IMR-90 (cell line): ENCODE measurements at regions not wholly inside any gene's neighbourhood (a gene's known extent, or its start where the extent isn't known, plus 50 kb on each side); places are given as distances from the start of the nearest gene placed in this dataset.

Experiments
- ATAC-seq: fragments of 200-7000 bp; cut with Tn5 transposase; 2 replicates; pipeline ENCODE4 v1.9.1; 2020; ENCODE audit warnings: low read depth, mild to moderate bottlenecking, moderate library complexity
- BruUV-seq: library from RNA; stranded (reverse); fragments of 400-500 nt; replicated peaks from 2 replicates; lab custom pipeline; 2021; lab: Mats Ljungman, UMichigan
- CTCF ChIA-PET: fragments of 300-600 bp; formaldehyde crosslinking; extraction: SDS; loops from one replicate; lab custom pipeline; 2021; ENCODE audit warnings: antibody characterized with exemption; lab: Yijun Ruan, JAX
- POLR2A ChIA-PET: fragments of 300-600 bp; sonication (Branson Sonifier 250); formaldehyde crosslinking; loops from one replicate; lab custom pipeline; 2022; ENCODE audit warnings: antibody characterized with exemption; ENCODE audit not compliant: unreplicated experiment; lab: Charles Lee
- DNase-seq: peaks from one replicate; pipeline ENCODE4 v3.0.0; 2013
- H2AFZ ChIP-seq: replicated peaks from 2 replicates; pipeline ENCODE3; 2013; ENCODE audit warnings: low read length, mild to moderate bottlenecking; ENCODE audit not compliant: poor library complexity
- H2AK5ac ChIP-seq: 2 replicates; pipeline ENCODE4 v1.6.1; 2013; ENCODE audit warnings: low read depth, low read length, inconsistent platforms
- H2AK9ac ChIP-seq: replicated peaks from 2 replicates; pipeline ENCODE3; 2013; ENCODE audit warnings: mild to moderate bottlenecking, low read depth, low read length, moderate library complexity; ENCODE audit not compliant: poor library complexity
- H2BK120ac ChIP-seq: 2 replicates; pipeline ENCODE4 v1.6.1; 2013; ENCODE audit warnings: low read depth, low read length, inconsistent platforms
- H2BK15ac ChIP-seq: 3 replicates; pipeline ENCODE4 v1.6.1; 2013; ENCODE audit warnings: low read depth, low read length, inconsistent platforms
- H2BK20ac ChIP-seq: 2 replicates; pipeline ENCODE4 v1.6.1; 2013; ENCODE audit warnings: low read depth, mild to moderate bottlenecking, inconsistent platforms, low read length, moderate library complexity
- H2BK5ac ChIP-seq: 2 replicates; pipeline ENCODE4 v1.6.1; 2013; ENCODE audit warnings: mild to moderate bottlenecking, low read depth, low read length, inconsistent platforms; ENCODE audit not compliant: poor library complexity, severe bottlenecking
- H3K14ac ChIP-seq: replicated peaks from 2 replicates; pipeline ENCODE4 v1.6.1; 2013; ENCODE audit warnings: low read depth, low read length, inconsistent platforms
- H3K18ac ChIP-seq: 2 replicates; pipeline ENCODE4 v1.6.1; 2013; ENCODE audit warnings: low read depth, low read length, control low read depth
- H3K23ac ChIP-seq: 2 replicates; pipeline ENCODE4 v1.6.1; 2013; ENCODE audit warnings: low read depth, low read length, inconsistent platforms
- H3K27ac ChIP-seq: 2 replicates; pipeline ENCODE4 v1.5.1; 2013; ENCODE audit warnings: mild to moderate bottlenecking, control low read depth, low read length; ENCODE audit not compliant: insufficient read depth
- H3K27me3 ChIP-seq: 2 replicates; pipeline ENCODE4 v1.6.1; 2013; ENCODE audit warnings: low read length; ENCODE audit not compliant: control insufficient read depth, insufficient read depth
- H3K36me3 ChIP-seq: 2 replicates; pipeline ENCODE4 v1.6.1; 2013; ENCODE audit warnings: low read length, mixed read lengths; ENCODE audit not compliant: control insufficient read depth, insufficient read depth
- H3K4ac ChIP-seq: 2 replicates; pipeline ENCODE4 v1.6.1; 2013; ENCODE audit warnings: low read depth, low read length, inconsistent platforms
- H3K4me1 ChIP-seq: 2 replicates; pipeline ENCODE4 v1.6.1; 2013; ENCODE audit warnings: low read length, mixed read lengths; ENCODE audit not compliant: control insufficient read depth, insufficient read depth
- H3K4me2 ChIP-seq: 2 replicates; pipeline ENCODE4 v1.6.1; 2013; ENCODE audit warnings: low read depth, mild to moderate bottlenecking, control low read depth, low read length, moderate library complexity
- H3K4me3 ChIP-seq: 2 replicates; pipeline ENCODE4 v1.5.1; 2013; ENCODE audit warnings: low read depth, mild to moderate bottlenecking, control low read depth, low read length, moderate library complexity; ENCODE audit not compliant: insufficient read depth
- H3K56ac ChIP-seq: 2 replicates; pipeline ENCODE4 v1.6.1; 2013; ENCODE audit warnings: low read length, inconsistent platforms; ENCODE audit not compliant: insufficient read depth; ENCODE audit errors: extremely low read depth
- H3K79me1 ChIP-seq, 2 experiments: 2 replicates each; pipeline ENCODE4 v1.6.1; 2013; ENCODE audit warnings: low read length in 2 of 2, inconsistent platforms in 1 of 2, low read depth in 1 of 2
- H3K9ac ChIP-seq: 2 replicates; pipeline ENCODE4 v1.6.1; 2013; ENCODE audit warnings: low read depth, low read length, control low read depth
- H3K9me1 ChIP-seq: 2 replicates; pipeline ENCODE4 v1.6.1; 2013; ENCODE audit warnings: low read length, inconsistent platforms; ENCODE audit not compliant: insufficient read depth
- H3K9me3 ChIP-seq: 2 replicates; pipeline ENCODE4 v1.6.1; 2013; ENCODE audit warnings: low read length; ENCODE audit not compliant: control insufficient read depth, insufficient read depth
- H4K20me1 ChIP-seq: 2 replicates; pipeline ENCODE4 v1.6.1; 2013; ENCODE audit warnings: low read length, inconsistent platforms; ENCODE audit not compliant: insufficient read depth
- H4K5ac ChIP-seq: 2 replicates; pipeline ENCODE4 v1.6.1; 2013; ENCODE audit warnings: mild to moderate bottlenecking, low read depth, low read length, control low read depth
- H4K8ac ChIP-seq, 2 experiments: 2 replicates each; pipeline ENCODE4 v1.6.1; 2013; ENCODE audit warnings: low read depth in 2 of 2, low read length in 2 of 2, control low read depth in 1 of 2, inconsistent platforms in 1 of 2
- H4K91ac ChIP-seq: 2 replicates; pipeline ENCODE4 v1.6.1; 2013; ENCODE audit warnings: low read depth, low read length, inconsistent platforms; ENCODE audit not compliant: insufficient read depth
- BHLHE40 ChIP-seq: fragments of 150-350 bp; IDR thresholded peaks from 2 replicates; pipeline ENCODE4 v1.6.1; 2016; ENCODE audit warnings: mild to moderate bottlenecking, low read depth, low read length
- CEBPB ChIP-seq: IDR thresholded peaks from 2 replicates; pipeline ENCODE4 v1.6.1; 2012; ENCODE audit warnings: low read depth, low read length, improper control_type of control experiment
- CHD1 ChIP-seq: IDR thresholded peaks from 2 replicates; pipeline ENCODE4 v1.6.1; 2012; ENCODE audit warnings: low read depth, low read length, improper control_type of control experiment
- CTCF ChIP-seq: conservative IDR thresholded peaks from 2 replicates; pipeline ENCODE4 v1.5.1; 2012; ENCODE audit warnings: mild to moderate bottlenecking, low read depth, low read length, improper control_type of control experiment
- ELK1 ChIP-seq: fragments of 150-350 bp; IDR thresholded peaks from 2 replicates; pipeline ENCODE4 v1.6.1; 2016; ENCODE audit warnings: low read depth, mild to moderate bottlenecking, low read length, moderate library complexity, borderline replicate concordance
- FOS ChIP-seq: fragments of 150-350 bp; IDR thresholded peaks from 2 replicates; pipeline ENCODE4 v1.6.1; 2016; ENCODE audit warnings: low read depth, low read length
- MAZ ChIP-seq: IDR thresholded peaks from 2 replicates; pipeline ENCODE4 v1.6.1; 2012; ENCODE audit warnings: low read depth, mild to moderate bottlenecking, low read length, improper control_type of control experiment, moderate library complexity, borderline replicate concordance
- MXI1 ChIP-seq: IDR thresholded peaks from 2 replicates; pipeline ENCODE4 v1.6.1; 2012; ENCODE audit warnings: low read depth, mild to moderate bottlenecking, low read length, moderate library complexity, borderline replicate concordance
- RCOR1 ChIP-seq: IDR thresholded peaks from 2 replicates; pipeline ENCODE4 v1.6.1; 2012; ENCODE audit warnings: mild to moderate bottlenecking, low read length, improper control_type of control experiment; ENCODE audit not compliant: insufficient replicate concordance
- WGBS, 2 experiments: methylation state at CpG; one replicate each; pipeline versions ENCODE4 v1.1.5 to v1.1.7; 2013; ENCODE audit warnings: missing lambda C conversion rate in 2 of 2; ENCODE audit not compliant: insufficient read length in 1 of 2; ENCODE audit errors: extremely low coverage in 2 of 2; 5-methylcytosine and 5-hydroxymethylcytosine counted together
- dilution Hi-C: fragments of 300-500 bp; cut with HindIII; formaldehyde crosslinking; loops from one replicate; pipeline ENCODE4 v1.14.3; 2018; ENCODE audit warnings: low sequenced_read_pairs; ENCODE audit not compliant: unreplicated experiment
- in situ Hi-C: fragments of 300-500 bp; cut with MboI; formaldehyde crosslinking; loops from 3 replicates; pipeline ENCODE4 v1.14.3; 2019; ENCODE audit warnings: low sequenced_read_pairs, inconsistent platforms, mixed read lengths
- intact Hi-C: fragments of 100-400 bp; cut with micrococcal nuclease; formaldehyde crosslinking; loops from 2 replicates; pipeline ENCODE4 v1.10.0; 2022

- H3K27me3 ChIP-seq = no peaks in the 10 kb centered on the region
- no peak overlapping the region for H3K27ac ChIP-seq
- no peak overlapping the region for H4K8ac ChIP-seq
- H2BK120ac ChIP-seq = no peak overlapping the region
- no peak for ATAC-seq
- DNase-seq = no peak
- H2BK15ac ChIP-seq = no peak overlapping the region
- intact Hi-C loops (no loop called here), dilution Hi-C loops (no loop called here), in situ Hi-C loops (no loop called here)
- H3K4me3 ChIP-seq = no peak overlapping the region
- no peaks in the 10 kb centered on the region for H3K36me3 ChIP-seq
- H3K9ac ChIP-seq = no peak overlapping the region
- CTCF ChIA-PET = interaction anchor here (0.6 kb wide), 1 partner anchor 278 kb away, joined by 3 read pairs; no protein-coding TSS in a partner anchor
- H2BK20ac ChIP-seq = no peak overlapping the region
- H2BK5ac ChIP-seq = no peak overlapping the region
- no peak overlapping the region for H3K18ac ChIP-seq
- H4K20me1 ChIP-seq = no peaks in the 10 kb centered on the region
- peaks cover 2% of the 10 kb centered on the region; the same call in 1 of the 2 replicates for H3K9me3 ChIP-seq
- no peaks in the 10 kb centered on the region for H3K4me1 ChIP-seq
- WGBS, 2 experiments = no CpG with 5 or more reads among the region's 2 CpGs
- TF ChIP-seq CEBPB = no peak
- TF ChIP-seq RCOR1 = no peak
- no peak for TF ChIP-seq MXI1
- TF ChIP-seq CHD1 = no peak
- TF ChIP-seq BHLHE40 = no peak
- TF ChIP-seq ELK1 = no peak
- no peak for TF ChIP-seq FOS
- TF ChIP-seq CTCF = no peak
- no peak for TF ChIP-seq MAZ
- no peak overlapping the region for H3K4ac ChIP-seq
- no peak overlapping the region for H2AK5ac ChIP-seq
- H4K5ac ChIP-seq = no peak overlapping the region
- no peak overlapping the region for H3K14ac ChIP-seq
- no peak overlapping the region for H2AFZ ChIP-seq
- no peaks in the 10 kb centered on the region for H3K9me1 ChIP-seq
- BruUV-seq = no TSS peak
- H3K79me1 ChIP-seq = no peaks in the 10 kb centered on the region
- H3K56ac ChIP-seq = no peak overlapping the region
- no peak overlapping the region for H4K91ac ChIP-seq
- POLR2A ChIA-PET = no interaction called here
- H3K23ac ChIP-seq = no peak overlapping the region
- H2AK9ac ChIP-seq = no peak overlapping the region
- H3K4me2 ChIP-seq = no peak overlapping the region
Observed at GRCh38 chr10:38228394-38228793, 134.3 kb downstream of the ZNF37A start.
